Body of pancreas (tissue), 4 donors: ENCODE measurements at regions not wholly inside any gene's neighbourhood (a gene's known extent, or its start where the extent isn't known, plus 50 kb on each side); places are given as distances from the start of the nearest gene placed in this dataset.

Experiments
- ATAC-seq: fragments of 150-250 bp; one replicate; pipeline ENCODE4 v1.9.1; 2016
- DNase-seq, 4 donors: peaks; one replicate each; pipeline ENCODE4 v3.0.0-alpha.2; 2019
- H3K27ac ChIP-seq, 4 donors: fragments of 200-600 bp; sonication (generic); 1 replicate in 3 of 4; 2 replicates in 1 of 4; pipeline versions ENCODE4 v1.5.1 to v1.6.1; 2016 to 2019; ENCODE audit warnings: mild to moderate bottlenecking in 1 of 4, mixed read lengths in 1 of 4, moderate library complexity in 1 of 4
- H3K27me3 ChIP-seq, 2 donors: fragments of 200-600 bp; sonication (generic); one replicate each; pipeline ENCODE4 v1.6.0; 2016; ENCODE audit warnings: mild to moderate bottlenecking in 1 of 2
- H3K36me3 ChIP-seq, 2 donors: fragments of 200-600 bp; sonication (generic); replicated peaks in 1 of 2; 2 replicates each; pipeline ENCODE4 v1.5.1; 2016; ENCODE audit warnings: low read depth in 2 of 2; ENCODE audit not compliant: insufficient read depth in 1 of 2
- H3K4me1 ChIP-seq: fragments of 200-600 bp; sonication (generic); one replicate; pipeline ENCODE4 v1.6.0; 2016
- H3K4me3 ChIP-seq, 2 donors: fragments of 200-600 bp; sonication (generic); 1 replicate in 1 of 2; 2 replicates in 1 of 2; pipeline ENCODE4 v1.5.1; 2016 to 2019
- H3K9me3 ChIP-seq, 3 donors: fragments of 200-600 bp; sonication (generic); 1 replicate in 2 of 3; 2 replicates in 1 of 3; pipeline ENCODE4 v1.5.1; 2016
- CTCF ChIP-seq, 7 experiments: fragments of 450-650 bp in 4 of 7; fragments of 200-600 bp in 3 of 7; sonication (generic) in 3 of 7; IDR thresholded peaks; one replicate each; pipeline ENCODE4 v1.5.1; 2016 to 2019; ENCODE audit warnings: antibody characterized with exemption in 7 of 7
- POLR2A ChIP-seq, 3 donors: fragments of 450-650 bp; IDR thresholded peaks; one replicate each; pipeline ENCODE4 v1.6.1; 2016; ENCODE audit warnings: antibody characterized with exemption in 3 of 3, mild to moderate bottlenecking in 2 of 3
- whole genome bisulfite sequencing, 2 donors: methylation state at CpG; one replicate each; pipeline ENCODE4 v1.1.5; 2017; 5-methylcytosine and 5-hydroxymethylcytosine counted together
- intact Hi-C: fragments of 100-400 bp; cut with DNase I; formaldehyde crosslinking; loops from one replicate; pipeline ENCODE4 v1.15.1; 2023

GRCh38 chr5:145554399-145554798, 280.7 kb downstream of the PRELID2 start:
- ATAC-seq (no peak), DNase-seq (peak in 2 of 4 donors; percentile 3 to 14)
- H3K9me3 ChIP-seq = no peaks in the 10 kb centered on the region
- H3K27me3 ChIP-seq = no peaks in the 10 kb centered on the region
- no peaks in the 10 kb centered on the region for H3K4me1 ChIP-seq
- intact Hi-C loops = no loop called here
- no peak for TF ChIP-seq POLR2A (IDR thresholded peaks at IDR 0.05)
- TF ChIP-seq CTCF (IDR thresholded peaks at IDR 0.05) = no peak
- H3K4me3 ChIP-seq = no peak overlapping the region
- H3K27ac ChIP-seq = no peak overlapping the region
- H3K36me3 ChIP-seq = no peaks in the 10 kb centered on the region

GRCh38 chr5:145553177-145553576, 282.0 kb downstream of the PRELID2 start:
- ATAC-seq (no peak), DNase-seq (no peak)
- Histone ChIP-seq H3K36me3 (no peaks in the 10 kb centered on the region), H3K4me1 (peaks cover 8% of the 10 kb centered on the region), H3K4me3 (no peak overlapping the region), H3K27ac (no peak overlapping the region), H3K27me3 (no peaks in the 10 kb centered on the region), H3K9me3 (no peaks in the 10 kb centered on the region)
- 89 to 97% methylated on average over 2 of the region's 2 CpGs for WGBS, 2 donors
- intact Hi-C loops = no loop called here
- TF ChIP-seq CTCF (IDR thresholded peaks at IDR 0.05) (no peak), POLR2A (IDR thresholded peaks at IDR 0.05) (no peak)

GRCh38 chr5:145551714-145552113, 283.4 kb downstream of the PRELID2 start:
- WGBS, 2 donors = 100% methylated on average over 1 of the region's 1 CpG
- intact Hi-C loops = no loop called here
- TF ChIP-seq POLR2A (IDR thresholded peaks at IDR 0.05) (no peak), CTCF (IDR thresholded peaks at IDR 0.05) (no peak)

GRCh38 chr5:145548097-145548496, 287.0 kb downstream of the PRELID2 start:
- DNase-seq (no peak), ATAC-seq (peak; percentile 38)
- Histone ChIP-seq H3K9me3 (no peaks in the 10 kb centered on the region), H3K27ac (peak overlapping the region in 2 of 4 donors; percentile 49 to 65), H3K27me3 (no peaks in the 10 kb centered on the region), H3K4me1 (peaks cover 13% of the 10 kb centered on the region), H3K4me3 (no peak overlapping the region), H3K36me3 (no peaks in the 10 kb centered on the region)
- TF ChIP-seq CTCF (IDR thresholded peaks at IDR 0.05) (no peak), POLR2A (IDR thresholded peaks at IDR 0.05) (no peak)
- intact Hi-C loops = no loop called here

More at GRCh38 chr5:145551714-145552113, 283.4 kb downstream of the PRELID2 start:
- H3K9me3 ChIP-seq = no peaks in the 10 kb centered on the region
- H3K4me1 ChIP-seq = peaks cover 13% of the 10 kb centered on the region
- no peaks in the 10 kb centered on the region for H3K36me3 ChIP-seq
- no peak overlapping the region for H3K4me3 ChIP-seq
- ATAC-seq (no peak), DNase-seq (no peak)
- H3K27ac ChIP-seq = no peak overlapping the region
- H3K27me3 ChIP-seq = no peaks in the 10 kb centered on the region

GRCh38 chr5:145544401-145544800, 290.7 kb downstream of the PRELID2 start:
- H3K4me1 ChIP-seq = peaks cover 13% of the 10 kb centered on the region
- H3K27ac ChIP-seq = no peak overlapping the region
- ATAC-seq (no peak), DNase-seq (no peak)
- H3K27me3 ChIP-seq = no peaks in the 10 kb centered on the region
- no peaks in the 10 kb centered on the region for H3K9me3 ChIP-seq
- H3K4me3 ChIP-seq = no peak overlapping the region
- intact Hi-C loops = no loop called here
- no peaks in the 10 kb centered on the region for H3K36me3 ChIP-seq
- TF ChIP-seq POLR2A (IDR thresholded peaks at IDR 0.05) (no peak), CTCF (IDR thresholded peaks at IDR 0.05) (no peak)
